ENCODE measurements at regions not wholly inside any gene's neighbourhood (a gene's known extent, or its start where the extent isn't known, plus 50 kb on each side); places are given as distances from the start of the nearest gene placed in this dataset.

DNA sequence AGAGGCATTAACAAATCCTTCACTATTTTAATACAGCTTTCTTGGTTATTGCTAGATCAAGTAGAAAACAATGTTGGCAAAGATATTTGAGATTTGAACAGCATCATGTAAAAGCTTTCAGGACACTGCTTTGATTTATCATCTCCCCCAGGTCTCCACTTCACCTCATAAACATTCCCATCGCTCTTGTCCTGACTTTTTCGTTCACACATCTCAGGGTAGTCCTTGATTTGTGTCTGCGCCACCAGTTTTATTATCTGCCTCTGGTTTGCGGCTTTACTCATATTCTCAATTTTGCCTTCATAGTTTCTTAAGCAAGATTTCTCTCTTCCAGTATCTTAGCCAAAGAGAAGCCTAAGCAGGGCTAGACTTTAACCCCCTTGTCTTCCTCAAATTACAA lies 63.5 kb upstream of the ROR1 start:
- ATAC-seq (no peak), DNase-seq (no peak)
- Histone ChIP-seq H3K4me1 (no peaks in the 10 kb centered on the region), H3K27ac (no peak overlapping the region), H3K9me3 (no peaks in the 10 kb centered on the region), H3K36me3 (no peaks in the 10 kb centered on the region), H3K4me3 (no peak overlapping the region), H3K27me3 (no peaks in the 10 kb centered on the region)
- intact Hi-C loops (cut with DNase I; ENCODE audit: low total_unique reads), result no loop called here
- TF ChIP-seq, protein P1, sequence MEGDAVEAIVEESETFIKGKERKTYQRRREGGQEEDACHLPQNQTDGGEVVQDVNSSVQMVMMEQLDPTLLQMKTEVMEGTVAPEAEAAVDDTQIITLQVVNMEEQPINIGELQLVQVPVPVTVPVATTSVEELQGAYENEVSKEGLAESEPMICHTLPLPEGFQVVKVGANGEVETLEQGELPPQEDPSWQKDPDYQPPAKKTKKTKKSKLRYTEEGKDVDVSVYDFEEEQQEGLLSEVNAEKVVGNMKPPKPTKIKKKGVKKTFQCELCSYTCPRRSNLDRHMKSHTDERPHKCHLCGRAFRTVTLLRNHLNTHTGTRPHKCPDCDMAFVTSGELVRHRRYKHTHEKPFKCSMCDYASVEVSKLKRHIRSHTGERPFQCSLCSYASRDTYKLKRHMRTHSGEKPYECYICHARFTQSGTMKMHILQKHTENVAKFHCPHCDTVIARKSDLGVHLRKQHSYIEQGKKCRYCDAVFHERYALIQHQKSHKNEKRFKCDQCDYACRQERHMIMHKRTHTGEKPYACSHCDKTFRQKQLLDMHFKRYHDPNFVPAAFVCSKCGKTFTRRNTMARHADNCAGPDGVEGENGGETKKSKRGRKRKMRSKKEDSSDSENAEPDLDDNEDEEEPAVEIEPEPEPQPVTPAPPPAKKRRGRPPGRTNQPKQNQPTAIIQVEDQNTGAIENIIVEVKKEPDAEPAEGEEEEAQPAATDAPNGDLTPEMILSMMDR (IDR thresholded peaks at IDR 0.05 in 4 of 5, conservative IDR thresholded peaks at IDR 0.05 in 1 of 5), result no peak
- no peak for TF ChIP-seq POLR2A (IDR thresholded peaks at IDR 0.05)
- in situ Hi-C loops (cut with MboI; ENCODE audit: low sequenced_read_pairs in 4 of 4), result no loop called here

DNA sequence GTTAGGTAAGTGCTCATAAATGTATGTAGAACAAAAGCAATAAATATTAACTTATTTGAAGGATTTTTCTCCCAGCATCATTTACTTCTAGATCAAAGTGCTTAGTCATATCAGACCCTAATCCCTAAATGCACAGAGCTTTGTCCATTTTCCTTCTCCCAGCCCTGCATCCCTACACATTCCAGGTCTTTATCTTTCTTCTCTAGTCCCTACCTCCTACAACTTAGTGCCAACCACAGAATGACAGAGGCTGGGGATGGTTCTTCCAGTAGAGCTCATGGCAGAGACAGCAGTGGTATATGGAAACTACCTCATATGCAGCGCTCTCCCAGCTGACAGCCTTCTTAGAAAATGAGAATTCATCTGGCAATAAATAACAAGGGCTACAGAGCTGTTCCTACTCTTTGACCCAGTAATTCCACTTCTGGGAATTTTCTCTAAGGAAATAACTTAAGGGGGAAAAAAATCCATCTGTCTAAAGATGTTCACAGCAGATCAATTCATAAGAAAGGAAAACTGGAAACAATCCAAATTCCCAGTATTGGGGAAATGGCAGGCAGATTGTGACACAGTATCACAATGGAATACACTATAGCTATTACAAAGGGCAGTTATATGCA lies 62.9 kb upstream of the ROR1 start:
- no peaks in the 10 kb centered on the region for H3K36me3 ChIP-seq
- in situ Hi-C loops (cut with MboI; ENCODE audit: low sequenced_read_pairs in 4 of 4), result no loop called here
- no peak for ATAC-seq

DNA sequence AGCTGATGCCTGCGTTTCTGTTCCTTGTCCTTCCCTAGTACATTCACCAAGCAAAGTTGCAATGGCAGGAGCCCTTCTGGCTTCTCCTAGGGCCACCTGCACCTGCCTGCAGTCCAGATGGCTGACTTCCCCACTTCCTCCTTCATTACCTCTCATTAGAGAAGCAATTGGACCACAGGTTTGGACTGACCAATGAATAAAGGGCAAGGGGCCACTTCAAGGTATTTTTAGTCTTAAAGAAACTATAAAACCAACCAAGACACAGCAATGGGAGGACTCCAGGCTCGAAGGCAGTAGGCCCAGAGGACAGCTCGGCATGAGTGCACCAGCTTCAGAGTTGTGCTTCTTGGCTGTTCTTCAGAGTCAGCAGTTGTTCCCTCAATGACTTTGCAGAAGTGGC lies 60.8 kb upstream of the ROR1 start:
- DNase-seq (no peak), ATAC-seq (no peak)
- Histone ChIP-seq H3K27ac (no peak overlapping the region), H3K4me3 (no peak overlapping the region), H3K27me3 (no peaks in the 10 kb centered on the region), H3K36me3 (no peaks in the 10 kb centered on the region), H3K4me1 (no peaks in the 10 kb centered on the region), H3K9me3 (no peaks in the 10 kb centered on the region)
- TF ChIP-seq, protein P1 (IDR thresholded peaks at IDR 0.05 in 4 of 5, conservative IDR thresholded peaks at IDR 0.05 in 1 of 5), result no peak
- no peak for TF ChIP-seq POLR2A (IDR thresholded peaks at IDR 0.05)
- in situ Hi-C loops (cut with MboI; ENCODE audit: low sequenced_read_pairs in 4 of 4), result no loop called here
- intact Hi-C loops (cut with DNase I; ENCODE audit: low total_unique reads), result no loop called here

More for the DNA sequence above, 62.9 kb upstream of the ROR1 start:
- TF ChIP-seq, protein P1 (IDR thresholded peaks at IDR 0.05 in 4 of 5, conservative IDR thresholded peaks at IDR 0.05 in 1 of 5), result no peak
- TF ChIP-seq POLR2A (IDR thresholded peaks at IDR 0.05), result no peak
- no peak for DNase-seq
- H3K27ac ChIP-seq, result no peak overlapping the region
- no peaks in the 10 kb centered on the region for H3K27me3 ChIP-seq
- no peaks in the 10 kb centered on the region for H3K4me1 ChIP-seq
- no peak overlapping the region for H3K4me3 ChIP-seq
- H3K9me3 ChIP-seq, result no peaks in the 10 kb centered on the region
- intact Hi-C loops (cut with DNase I; ENCODE audit: low total_unique reads), result no loop called here

DNA sequence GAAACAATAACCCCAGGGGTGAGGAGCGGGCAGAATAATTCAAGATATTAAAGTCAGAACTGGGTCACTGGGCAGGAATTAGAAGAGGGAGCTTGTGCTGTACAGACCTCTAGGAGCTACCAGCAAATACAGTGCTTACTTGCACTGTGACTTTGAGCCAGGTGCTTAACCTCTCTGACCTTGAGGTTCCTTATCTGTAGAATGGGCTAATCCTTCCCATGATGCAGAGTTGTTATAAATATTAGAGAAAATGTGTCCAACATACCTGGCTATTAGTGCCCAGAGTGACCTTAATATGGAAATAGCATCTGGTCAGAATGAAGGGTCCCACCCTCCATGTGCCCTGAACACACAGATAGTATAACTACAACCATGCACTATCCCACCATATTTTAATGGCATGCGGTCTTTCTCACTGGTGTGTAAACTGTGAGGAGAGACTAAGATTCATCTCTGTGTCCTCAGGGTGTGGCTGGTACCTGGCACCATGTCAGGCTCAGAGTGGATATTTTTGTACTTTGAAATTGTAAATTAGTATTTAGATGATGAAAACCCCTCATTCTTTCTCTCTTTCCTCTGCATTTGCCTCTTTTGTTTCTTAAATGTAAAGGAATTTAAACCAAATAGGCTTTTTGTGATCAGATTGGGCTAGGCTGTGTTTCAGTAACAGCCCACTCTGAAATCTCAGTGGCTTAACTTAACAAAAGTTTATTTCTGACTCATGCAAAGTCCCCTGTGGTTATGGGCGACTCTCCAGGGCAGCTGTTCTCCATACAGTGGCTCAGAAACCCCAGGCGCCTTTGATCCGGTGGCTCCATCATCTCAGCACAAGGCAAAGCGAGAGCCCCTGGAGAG lies 60.0 kb upstream of the ROR1 start:
- Histone ChIP-seq H3K36me3 (no peaks in the 10 kb centered on the region), H3K4me1 (no peaks in the 10 kb centered on the region), H3K27me3 (no peaks in the 10 kb centered on the region), H3K4me3 (no peak overlapping the region), H3K9me3 (no peaks in the 10 kb centered on the region), H3K27ac (no peak overlapping the region)
- intact Hi-C loops (cut with DNase I; ENCODE audit: low total_unique reads), result no loop called here
- in situ Hi-C loops (cut with MboI; ENCODE audit: low sequenced_read_pairs in 4 of 4), result no loop called here
- ATAC-seq, result peak in 1 of 2 donors; percentile 30
- TF ChIP-seq, protein P1 (IDR thresholded peaks at IDR 0.05 in 4 of 5, conservative IDR thresholded peaks at IDR 0.05 in 1 of 5), result no peak
- TF ChIP-seq POLR2A (IDR thresholded peaks at IDR 0.05), result no peak
- peak in 1 of 2 donors; percentile 12 for DNase-seq

Data from gastrocnemius medialis (tissue), 4 donors.